ENCODE measurements at regions not wholly inside any gene's neighbourhood (a gene's known extent, or its start where the extent isn't known, plus 50 kb on each side); places are given as distances from the start of the nearest gene placed in this dataset.
"Not testable (repeated sequence)": the region's sequence is repeated elsewhere in the genome, so short reads cannot be mapped to it uniquely, and the experiment has no call there.

DNA sequence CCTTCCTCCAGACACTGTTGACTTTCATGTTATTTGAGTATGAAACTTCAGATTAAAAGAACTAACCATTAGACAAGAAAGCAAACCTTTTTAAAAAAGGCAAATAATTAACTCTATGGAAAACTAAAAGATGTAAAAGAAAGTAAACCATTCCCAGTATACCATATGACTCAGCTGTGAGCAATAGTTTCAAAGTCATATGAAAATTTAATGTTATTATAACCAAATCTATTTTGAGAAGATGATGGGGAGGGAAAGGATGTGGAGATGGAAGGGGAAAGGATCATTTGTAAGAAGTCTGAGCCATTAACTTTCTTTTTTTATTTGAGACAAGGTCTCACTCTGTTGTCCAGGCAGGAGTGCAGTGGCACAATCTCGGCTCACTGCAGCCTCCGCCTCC is 131.8 kb downstream of the IRX5 start:
- Histone ChIP-seq H3K79me2 (ENCODE audit: control insufficient read depth, insufficient read depth, low read length, unreplicated experiment) (no peaks in the 10 kb centered on the region), H2AFZ (ENCODE audit: low read length, unreplicated experiment) (no peak overlapping the region), H3K4me3 (ENCODE audit: low read depth, low read length) (no peak overlapping the region), H3K36me3 (ENCODE audit: insufficient read depth, low read length) (no peaks in the 10 kb centered on the region), H3K27me3 (ENCODE audit: insufficient read depth, low read length) (peaks cover 26% of the 10 kb centered on the region), H3K27ac (ENCODE audit: low read depth, low read length) (no peak overlapping the region), H3K4me1 (ENCODE audit: control insufficient read depth, insufficient read depth, low read length, unreplicated experiment) (no peaks in the 10 kb centered on the region)

DNA sequence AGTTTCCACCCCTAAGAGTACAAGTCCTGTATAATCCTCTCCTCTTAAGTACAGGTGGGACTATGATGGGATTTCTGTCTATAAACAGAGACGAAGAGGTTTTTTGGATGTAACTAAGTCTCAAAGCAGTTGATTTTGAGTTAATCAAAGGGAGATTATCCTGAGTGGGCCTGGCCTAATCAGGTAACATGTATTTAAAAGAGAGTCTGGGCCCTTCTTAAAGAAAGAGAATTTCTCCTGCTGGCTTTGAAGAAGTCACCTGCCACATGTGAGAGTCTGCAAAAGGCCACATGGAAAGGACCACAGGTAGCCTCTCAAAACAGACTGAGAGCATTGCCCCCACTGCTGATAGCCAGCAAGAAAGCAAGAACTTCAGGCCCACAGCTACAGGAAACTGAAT is 142.3 kb downstream of the IRX5 start:
- Histone ChIP-seq H3K79me2 (ENCODE audit: control insufficient read depth, insufficient read depth, low read length, unreplicated experiment) (no peaks in the 10 kb centered on the region), H3K27ac (ENCODE audit: low read depth, low read length) (no peak overlapping the region), H3K4me3 (ENCODE audit: low read depth, low read length) (no peak overlapping the region), H3K27me3 (ENCODE audit: insufficient read depth, low read length) (no peaks in the 10 kb centered on the region), H3K4me1 (ENCODE audit: control insufficient read depth, insufficient read depth, low read length, unreplicated experiment) (no peaks in the 10 kb centered on the region), H2AFZ (ENCODE audit: low read length, unreplicated experiment) (no peak overlapping the region), H3K36me3 (ENCODE audit: insufficient read depth, low read length) (no peaks in the 10 kb centered on the region)

GRCh38 chr16:55073830-55074229 is 143.2 kb downstream of the IRX5 start:
- Histone ChIP-seq H3K4me3 (ENCODE audit: low read depth, low read length) (no peak overlapping the region), H3K4me1 (ENCODE audit: control insufficient read depth, insufficient read depth, low read length, unreplicated experiment) (no peaks in the 10 kb centered on the region), H3K27ac (ENCODE audit: low read depth, low read length) (no peak overlapping the region), H3K27me3 (ENCODE audit: insufficient read depth, low read length) (no peaks in the 10 kb centered on the region), H3K36me3 (ENCODE audit: insufficient read depth, low read length) (no peaks in the 10 kb centered on the region), H2AFZ (ENCODE audit: low read length, unreplicated experiment) (no peak overlapping the region), H3K79me2 (ENCODE audit: control insufficient read depth, insufficient read depth, low read length, unreplicated experiment) (no peaks in the 10 kb centered on the region)

- H3K79me2 ChIP-seq (ENCODE audit: control insufficient read depth, insufficient read depth, low read length, unreplicated experiment); H2AFZ ChIP-seq (ENCODE audit: low read length, unreplicated experiment): not testable (repeated sequence)
Measured at GRCh38 chr16:55075208-55075607, 144.5 kb downstream of the IRX5 start.

DNA sequence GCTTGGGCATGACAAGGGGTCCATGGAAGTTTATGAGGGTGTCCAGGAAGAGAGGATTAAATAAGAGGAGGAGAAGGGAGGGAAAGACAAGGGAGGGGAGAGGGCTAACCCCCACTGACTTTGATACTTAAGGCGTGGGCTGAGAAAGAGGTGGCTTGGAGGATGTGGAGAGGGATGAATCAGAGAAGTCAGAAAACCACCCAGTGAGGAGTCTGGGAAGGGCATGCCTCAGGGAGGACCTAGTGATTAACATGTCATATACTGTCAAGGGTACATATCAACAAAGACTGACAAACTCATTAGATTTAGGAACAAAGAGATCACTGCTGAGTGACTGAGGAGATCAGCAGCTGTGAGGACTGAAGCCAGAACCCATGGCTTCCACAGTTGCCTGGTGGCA is 145.4 kb downstream of the IRX5 start:
- no peaks in the 10 kb centered on the region for H3K36me3 ChIP-seq (ENCODE audit: insufficient read depth, low read length)
- no peaks in the 10 kb centered on the region for H3K4me1 ChIP-seq (ENCODE audit: control insufficient read depth, insufficient read depth, low read length, unreplicated experiment)
- H3K4me3 ChIP-seq (ENCODE audit: low read depth, low read length): no peak overlapping the region
- no peaks in the 10 kb centered on the region for H3K27me3 ChIP-seq (ENCODE audit: insufficient read depth, low read length)
- H3K27ac ChIP-seq (ENCODE audit: low read depth, low read length): no peak overlapping the region
- H2AFZ ChIP-seq (ENCODE audit: low read length, unreplicated experiment): no peak overlapping the region
- H3K79me2 ChIP-seq (ENCODE audit: control insufficient read depth, insufficient read depth, low read length, unreplicated experiment): no peaks in the 10 kb centered on the region

More at GRCh38 chr16:55075208-55075607, 144.5 kb downstream of the IRX5 start:
- H3K4me1 ChIP-seq (ENCODE audit: control insufficient read depth, insufficient read depth, low read length, unreplicated experiment); H3K36me3 ChIP-seq (ENCODE audit: insufficient read depth, low read length); H3K4me3 ChIP-seq (ENCODE audit: low read depth, low read length); H3K27me3 ChIP-seq (ENCODE audit: insufficient read depth, low read length); H3K27ac ChIP-seq (ENCODE audit: low read depth, low read length): not testable (repeated sequence)

GRCh38 chr16:55077266-55077665 is 146.6 kb downstream of the IRX5 start:
- Histone ChIP-seq H3K79me2 (ENCODE audit: control insufficient read depth, insufficient read depth, low read length, unreplicated experiment) (no peaks in the 10 kb centered on the region), H3K27ac (ENCODE audit: low read depth, low read length) (no peak overlapping the region), H3K4me3 (ENCODE audit: low read depth, low read length) (no peak overlapping the region), H3K4me1 (ENCODE audit: control insufficient read depth, insufficient read depth, low read length, unreplicated experiment) (no peaks in the 10 kb centered on the region), H3K36me3 (ENCODE audit: insufficient read depth, low read length) (no peaks in the 10 kb centered on the region), H2AFZ (ENCODE audit: low read length, unreplicated experiment) (no peak overlapping the region), H3K27me3 (ENCODE audit: insufficient read depth, low read length) (no peaks in the 10 kb centered on the region)

- H2AFZ ChIP-seq (ENCODE audit: low read length, unreplicated experiment): no peak overlapping the region
- H3K4me3 ChIP-seq (ENCODE audit: low read depth, low read length): no peak overlapping the region
- H3K79me2 ChIP-seq (ENCODE audit: control insufficient read depth, insufficient read depth, low read length, unreplicated experiment): no peaks in the 10 kb centered on the region
- H3K4me1 ChIP-seq (ENCODE audit: control insufficient read depth, insufficient read depth, low read length, unreplicated experiment): no peaks in the 10 kb centered on the region
- H3K27ac ChIP-seq (ENCODE audit: low read depth, low read length): no peak overlapping the region
- no peaks in the 10 kb centered on the region for H3K36me3 ChIP-seq (ENCODE audit: insufficient read depth, low read length)
- H3K27me3 ChIP-seq (ENCODE audit: insufficient read depth, low read length): no peaks in the 10 kb centered on the region
Measured at GRCh38 chr16:55078153-55078552, 147.5 kb downstream of the IRX5 start.

- Histone ChIP-seq H3K4me3 (ENCODE audit: low read depth, low read length) (no peak overlapping the region), H3K27ac (ENCODE audit: low read depth, low read length) (no peak overlapping the region), H2AFZ (ENCODE audit: low read length, unreplicated experiment) (no peak overlapping the region), H3K27me3 (ENCODE audit: insufficient read depth, low read length) (no peaks in the 10 kb centered on the region), H3K4me1 (ENCODE audit: control insufficient read depth, insufficient read depth, low read length, unreplicated experiment) (no peaks in the 10 kb centered on the region), H3K79me2 (ENCODE audit: control insufficient read depth, insufficient read depth, low read length, unreplicated experiment) (no peaks in the 10 kb centered on the region), H3K36me3 (ENCODE audit: insufficient read depth, low read length) (no peaks in the 10 kb centered on the region)
Measured at GRCh38 chr16:55078699-55079410, 148.2 kb downstream of the IRX5 start.

DNA sequence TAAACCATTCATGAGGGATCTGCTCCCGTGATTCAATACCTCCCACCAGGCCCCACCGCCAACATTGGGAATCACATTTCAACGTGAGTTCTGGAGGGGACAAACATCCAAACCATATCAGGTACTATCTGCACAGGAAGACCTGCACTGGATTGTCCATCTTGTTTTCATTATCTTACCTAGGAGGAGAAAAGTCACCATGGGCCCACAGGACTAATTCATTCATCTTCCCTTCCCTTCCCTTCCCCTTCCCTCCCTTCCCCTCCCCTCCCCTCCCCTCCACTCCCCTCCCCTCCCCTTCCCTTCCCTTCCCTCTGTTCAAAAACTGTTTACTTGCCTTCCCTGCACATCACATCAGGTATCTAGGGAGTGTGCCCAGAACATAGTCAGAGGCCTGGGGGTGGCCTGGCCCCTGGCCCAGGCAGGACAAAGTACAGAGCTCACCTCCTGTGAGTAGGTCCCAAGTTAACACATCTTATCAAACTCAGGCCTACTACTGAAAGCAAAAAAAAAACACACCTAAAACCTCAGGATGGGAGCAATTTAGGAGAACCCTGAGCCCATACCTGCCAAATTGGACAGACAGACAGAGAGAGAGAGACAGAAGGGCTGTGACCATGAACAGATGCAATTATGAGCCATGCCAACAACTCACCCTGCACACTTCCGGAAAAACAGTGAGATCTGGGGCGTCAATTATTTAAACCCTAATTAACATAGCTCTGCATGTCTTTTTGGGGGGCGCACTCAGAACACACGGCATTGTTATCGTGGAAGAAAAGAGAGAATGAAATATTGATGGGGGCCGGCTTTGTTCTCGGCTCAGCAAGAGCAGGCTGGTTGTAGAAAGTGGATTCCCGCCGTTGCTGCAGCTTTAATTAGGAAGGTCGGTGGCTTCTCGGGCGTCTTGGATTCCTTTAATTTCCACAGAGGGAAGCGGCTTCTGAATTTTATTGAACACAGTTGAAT is 151.2 kb downstream of the IRX5 start:
- no peak overlapping the region for H2AFZ ChIP-seq (ENCODE audit: low read length, unreplicated experiment)
- no peaks in the 10 kb centered on the region for H3K4me1 ChIP-seq (ENCODE audit: control insufficient read depth, insufficient read depth, low read length, unreplicated experiment)
- H3K36me3 ChIP-seq (ENCODE audit: insufficient read depth, low read length): no peaks in the 10 kb centered on the region
- no peaks in the 10 kb centered on the region for H3K27me3 ChIP-seq (ENCODE audit: insufficient read depth, low read length)
- no peaks in the 10 kb centered on the region for H3K79me2 ChIP-seq (ENCODE audit: control insufficient read depth, insufficient read depth, low read length, unreplicated experiment)
- H3K27ac ChIP-seq (ENCODE audit: low read depth, low read length): no peak overlapping the region
- no peak overlapping the region for H3K4me3 ChIP-seq (ENCODE audit: low read depth, low read length)

GRCh38 chr16:55082591-55082976 is 151.9 kb downstream of the IRX5 start:
- Histone ChIP-seq H3K79me2 (ENCODE audit: control insufficient read depth, insufficient read depth, low read length, unreplicated experiment) (no peaks in the 10 kb centered on the region), H3K4me1 (ENCODE audit: control insufficient read depth, insufficient read depth, low read length, unreplicated experiment) (no peaks in the 10 kb centered on the region), H3K36me3 (ENCODE audit: insufficient read depth, low read length) (no peaks in the 10 kb centered on the region), H3K4me3 (ENCODE audit: low read depth, low read length) (no peak overlapping the region), H3K27me3 (ENCODE audit: insufficient read depth, low read length) (no peaks in the 10 kb centered on the region), H2AFZ (ENCODE audit: low read length, unreplicated experiment) (no peak overlapping the region), H3K27ac (ENCODE audit: low read depth, low read length) (no peak overlapping the region)

GRCh38 chr16:55083052-55083451 is 152.4 kb downstream of the IRX5 start:
- Histone ChIP-seq H3K27me3 (ENCODE audit: insufficient read depth, low read length) (no peaks in the 10 kb centered on the region), H3K36me3 (ENCODE audit: insufficient read depth, low read length) (no peaks in the 10 kb centered on the region), H3K27ac (ENCODE audit: low read depth, low read length) (no peak overlapping the region)

More at GRCh38 chr16:55083052-55083451, 152.4 kb downstream of the IRX5 start:
- Histone ChIP-seq H2AFZ (ENCODE audit: low read length, unreplicated experiment) (no peak overlapping the region), H3K79me2 (ENCODE audit: control insufficient read depth, insufficient read depth, low read length, unreplicated experiment) (no peaks in the 10 kb centered on the region), H3K4me1 (ENCODE audit: control insufficient read depth, insufficient read depth, low read length, unreplicated experiment) (no peaks in the 10 kb centered on the region), H3K4me3 (ENCODE audit: low read depth, low read length) (no peak overlapping the region)
